HepG2 (cell line): ENCODE measurements at regions not wholly inside any gene's neighbourhood (a gene's known extent, or its start where the extent isn't known, plus 50 kb on each side); places are given as distances from the start of the nearest gene placed in this dataset.

Source experiments
- EHMT2 ChIP-seq: fragments of 200-600 bp; sonication (generic); IDR thresholded peaks from 2 replicates; pipeline ENCODE4 v1.7.0; 2017; ENCODE audit warnings: antibody characterized with exemption, low read depth, low read length, borderline replicate concordance
- KLF15 ChIP-seq: sonication (generic); formaldehyde crosslinking; IDR thresholded peaks from 2 replicates; pipeline ENCODE4 v1.8.1; 2023; ENCODE audit warnings: borderline replicate concordance, mild to moderate bottlenecking, inconsistent platforms, missing genetic modification reagents, mixed read lengths
- MIER2 ChIP-seq: IDR thresholded peaks from 2 replicates; pipeline ENCODE4 v1.6.1; 2016; ENCODE audit warnings: missing biosample characterization, missing genetic modification reagents
- NFE2L1 ChIP-seq: sonication (generic); formaldehyde crosslinking; IDR thresholded peaks from 2 replicates; pipeline ENCODE4 v1.4.0; 2020; ENCODE audit warnings: missing genetic modification reagents, mild to moderate bottlenecking, borderline replicate concordance
- PAWR ChIP-seq: sonication (generic); formaldehyde crosslinking; IDR thresholded peaks from 2 replicates; pipeline ENCODE4 v1.4.0; 2020; ENCODE audit warnings: missing genetic modification reagents, mild to moderate bottlenecking, borderline replicate concordance
- SOX6 ChIP-seq, 2 experiments: fragments of 450-650 bp in 1 of 2; sonication (generic) in 1 of 2; formaldehyde crosslinking in 1 of 2; IDR thresholded peaks; 2 replicates each; pipeline versions ENCODE4 v1.4.0 to v1.6.1; 2017 to 2020; ENCODE audit warnings: antibody characterized with exemption in 1 of 2, mild to moderate bottlenecking in 1 of 2, missing genetic modification reagents in 1 of 2
- ZFP41 ChIP-seq: sonication (generic); formaldehyde crosslinking; IDR thresholded peaks from 2 replicates; pipeline ENCODE4 v1.4.0; 2020; ENCODE audit warnings: mild to moderate bottlenecking, missing genetic modification reagents, borderline replicate concordance
- ZKSCAN1 ChIP-seq: fragments of 150-350 bp; IDR thresholded peaks from 2 replicates; pipeline ENCODE4 v1.6.1; 2014; ENCODE audit warnings: low read length
- ZMYM2 ChIP-seq: sonication (generic); formaldehyde crosslinking; IDR thresholded peaks from 2 replicates; pipeline ENCODE4 v1.8.0; 2022; ENCODE audit warnings: mild to moderate bottlenecking, missing genetic modification reagents
- ZNF746 ChIP-seq: sonication (generic); formaldehyde crosslinking; IDR thresholded peaks from 2 replicates; pipeline ENCODE4 v1.8.0; 2022; ENCODE audit warnings: mild to moderate bottlenecking, missing genetic modification reagents
- TF ChIP-seq, protein P1 (sequence below): sonication (generic); formaldehyde crosslinking; IDR thresholded peaks from 2 replicates; pipeline ENCODE4 v1.5.0; 2020; ENCODE audit warnings: mild to moderate bottlenecking, missing genetic modification reagents, moderate library complexity
- TF ChIP-seq, protein P2 (sequence below): sonication (generic); formaldehyde crosslinking; IDR thresholded peaks from 2 replicates; pipeline ENCODE4 v1.5.0; 2020; ENCODE audit warnings: missing genetic modification reagents
- TF ChIP-seq, protein P3 (sequence below): IDR thresholded peaks from 2 replicates; pipeline ENCODE4 v1.6.1; 2012; ENCODE audit warnings: low read depth, low read length, improper control_type of control experiment
- TF ChIP-seq, protein P4 (sequence below): sonication (generic); formaldehyde crosslinking; IDR thresholded peaks from 2 replicates; pipeline ENCODE4 v1.5.0; 2020; ENCODE audit warnings: missing genetic modification reagents

DNA sequence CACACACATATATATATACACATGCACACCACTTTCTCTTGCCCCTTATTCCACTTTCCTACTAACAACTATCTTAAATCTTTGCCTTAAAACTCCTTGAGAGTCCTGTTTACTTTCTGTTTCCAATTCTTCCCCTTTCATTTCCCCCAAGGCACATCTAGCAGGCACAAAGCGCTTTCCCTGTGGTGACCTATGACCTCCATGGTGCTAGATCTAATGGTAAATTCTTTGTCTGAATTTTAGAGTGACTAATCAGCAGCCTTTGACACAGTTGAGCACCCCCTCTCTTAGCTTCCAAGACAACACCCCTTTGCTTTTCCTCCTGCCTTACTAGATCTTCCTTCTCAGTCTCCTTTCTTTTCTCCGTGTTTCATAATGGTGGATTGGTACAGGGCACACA lies 236.4 kb upstream of the TTC29 start:
- TF ChIP-seq ZNF746 (no peak), PAWR (CRISPR knock-in tag) (no peak), MIER2 (CRISPR knock-in tag) (no peak), NFE2L1 (CRISPR knock-in tag) (no peak), EHMT2 (no peak), SOX6 (IDR thresholded peaks at IDR 0.05) (no peak), SOX6 (CRISPR knock-in tag; IDR thresholded peaks at IDR 0.05) (no peak), ZKSCAN1 (no peak), ZMYM2 (CRISPR knock-in tag) (no peak), KLF15 (CRISPR knock-in tag) (no peak), ZFP41 (CRISPR knock-in tag) (no peak)
- TF ChIP-seq, protein P1, sequence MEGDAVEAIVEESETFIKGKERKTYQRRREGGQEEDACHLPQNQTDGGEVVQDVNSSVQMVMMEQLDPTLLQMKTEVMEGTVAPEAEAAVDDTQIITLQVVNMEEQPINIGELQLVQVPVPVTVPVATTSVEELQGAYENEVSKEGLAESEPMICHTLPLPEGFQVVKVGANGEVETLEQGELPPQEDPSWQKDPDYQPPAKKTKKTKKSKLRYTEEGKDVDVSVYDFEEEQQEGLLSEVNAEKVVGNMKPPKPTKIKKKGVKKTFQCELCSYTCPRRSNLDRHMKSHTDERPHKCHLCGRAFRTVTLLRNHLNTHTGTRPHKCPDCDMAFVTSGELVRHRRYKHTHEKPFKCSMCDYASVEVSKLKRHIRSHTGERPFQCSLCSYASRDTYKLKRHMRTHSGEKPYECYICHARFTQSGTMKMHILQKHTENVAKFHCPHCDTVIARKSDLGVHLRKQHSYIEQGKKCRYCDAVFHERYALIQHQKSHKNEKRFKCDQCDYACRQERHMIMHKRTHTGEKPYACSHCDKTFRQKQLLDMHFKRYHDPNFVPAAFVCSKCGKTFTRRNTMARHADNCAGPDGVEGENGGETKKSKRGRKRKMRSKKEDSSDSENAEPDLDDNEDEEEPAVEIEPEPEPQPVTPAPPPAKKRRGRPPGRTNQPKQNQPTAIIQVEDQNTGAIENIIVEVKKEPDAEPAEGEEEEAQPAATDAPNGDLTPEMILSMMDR, result no peak
- TF ChIP-seq, protein P2, sequence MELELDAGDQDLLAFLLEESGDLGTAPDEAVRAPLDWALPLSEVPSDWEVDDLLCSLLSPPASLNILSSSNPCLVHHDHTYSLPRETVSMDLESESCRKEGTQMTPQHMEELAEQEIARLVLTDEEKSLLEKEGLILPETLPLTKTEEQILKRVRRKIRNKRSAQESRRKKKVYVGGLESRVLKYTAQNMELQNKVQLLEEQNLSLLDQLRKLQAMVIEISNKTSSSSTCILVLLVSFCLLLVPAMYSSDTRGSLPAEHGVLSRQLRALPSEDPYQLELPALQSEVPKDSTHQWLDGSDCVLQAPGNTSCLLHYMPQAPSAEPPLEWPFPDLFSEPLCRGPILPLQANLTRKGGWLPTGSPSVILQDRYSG (CRISPR knock-in tag), result no peak
- TF ChIP-seq, protein P3, sequence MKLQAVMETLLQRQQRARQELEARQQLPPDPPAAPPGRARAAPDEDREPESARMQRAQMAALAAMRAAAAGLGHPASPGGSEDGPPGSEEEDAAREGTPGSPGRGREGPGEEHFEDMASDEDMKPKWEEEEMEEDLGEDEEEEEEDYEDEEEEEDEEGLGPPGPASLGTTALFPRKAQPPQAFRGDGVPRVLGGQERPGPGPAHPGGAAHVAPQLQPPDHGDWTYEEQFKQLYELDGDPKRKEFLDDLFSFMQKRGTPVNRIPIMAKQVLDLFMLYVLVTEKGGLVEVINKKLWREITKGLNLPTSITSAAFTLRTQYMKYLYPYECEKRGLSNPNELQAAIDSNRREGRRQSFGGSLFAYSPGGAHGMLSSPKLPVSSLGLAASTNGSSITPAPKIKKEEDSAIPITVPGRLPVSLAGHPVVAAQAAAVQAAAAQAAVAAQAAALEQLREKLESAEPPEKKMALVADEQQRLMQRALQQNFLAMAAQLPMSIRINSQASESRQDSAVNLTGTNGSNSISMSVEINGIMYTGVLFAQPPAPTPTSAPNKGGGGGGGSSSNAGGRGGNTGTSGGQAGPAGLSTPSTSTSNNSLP, result no peak
- TF ChIP-seq, protein P4, sequence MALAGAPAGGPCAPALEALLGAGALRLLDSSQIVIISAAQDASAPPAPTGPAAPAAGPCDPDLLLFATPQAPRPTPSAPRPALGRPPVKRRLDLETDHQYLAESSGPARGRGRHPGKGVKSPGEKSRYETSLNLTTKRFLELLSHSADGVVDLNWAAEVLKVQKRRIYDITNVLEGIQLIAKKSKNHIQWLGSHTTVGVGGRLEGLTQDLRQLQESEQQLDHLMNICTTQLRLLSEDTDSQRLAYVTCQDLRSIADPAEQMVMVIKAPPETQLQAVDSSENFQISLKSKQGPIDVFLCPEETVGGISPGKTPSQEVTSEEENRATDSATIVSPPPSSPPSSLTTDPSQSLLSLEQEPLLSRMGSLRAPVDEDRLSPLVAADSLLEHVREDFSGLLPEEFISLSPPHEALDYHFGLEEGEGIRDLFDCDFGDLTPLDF, result no peak
